Thymus (tissue), 11 donors: ENCODE measurements at regions not wholly inside any gene's neighbourhood (a gene's known extent, or its start where the extent isn't known, plus 50 kb on each side); places are given as distances from the start of the nearest gene placed in this dataset.

Experiments used
- DNase-seq, 9 donors: peaks; one replicate each; pipeline ENCODE4 v3.0.0-alpha.2; 2013; ENCODE audit warnings: low spot score in 9 of 9, low read depth in 6 of 9, missing footprints in 1 of 9
- H3K27ac ChIP-seq, 2 donors: one replicate each; pipeline ENCODE4 v1.5.1; 2013; ENCODE audit warnings: control low read depth in 1 of 2, low read depth in 1 of 2, low read length in 1 of 2, mild to moderate bottlenecking in 1 of 2, moderate library complexity in 1 of 2
- H3K27me3 ChIP-seq, 2 donors: one replicate each; pipeline ENCODE4 v1.5.1; 2013; ENCODE audit warnings: low read length in 1 of 2; ENCODE audit not compliant: control insufficient read depth in 2 of 2, insufficient read depth in 1 of 2
- H3K36me3 ChIP-seq, 2 donors: one replicate each; pipeline ENCODE4 v1.5.1; 2013; ENCODE audit warnings: low read length in 1 of 2, mild to moderate bottlenecking in 1 of 2, moderate library complexity in 1 of 2; ENCODE audit not compliant: control insufficient read depth in 2 of 2, insufficient read depth in 2 of 2
- H3K4me1 ChIP-seq, 2 donors: one replicate each; pipeline ENCODE4 v1.5.1; 2013; ENCODE audit warnings: low read length in 2 of 2; ENCODE audit not compliant: control insufficient read depth in 2 of 2, insufficient read depth in 2 of 2
- H3K4me3 ChIP-seq, 2 donors: one replicate each; pipeline ENCODE4 v1.5.1; 2013; ENCODE audit warnings: low read length in 2 of 2, control low read depth in 1 of 2, mild to moderate bottlenecking in 1 of 2
- H3K9me3 ChIP-seq, 2 donors: one replicate each; pipeline ENCODE4 v1.5.1; 2013; ENCODE audit warnings: low read length in 1 of 2, mild to moderate bottlenecking in 1 of 2; ENCODE audit not compliant: control insufficient read depth in 2 of 2, insufficient read depth in 1 of 2
- WGBS: extraction: QIAGEN DNeasy Blood & Tissue Kit; methylation state at CpG from one replicate; pipeline ENCODE4 v1.1.7; 2013; 5-methylcytosine and 5-hydroxymethylcytosine counted together
- donor health status: healthy.

GRCh38 chr1:222457513-222457912 lies 90.4 kb downstream of the HHIPL2 start:
- H3K4me1 ChIP-seq, result peaks cover 0 to 8% of the 10 kb centered on the region in 2 donors
- H3K9me3 ChIP-seq, result peaks cover 0 to 5% of the 10 kb centered on the region in 2 donors
- H3K36me3 ChIP-seq, result no peaks in the 10 kb centered on the region
- no peaks in the 10 kb centered on the region for H3K27me3 ChIP-seq
- no peak overlapping the region for H3K4me3 ChIP-seq
- no peak overlapping the region for H3K27ac ChIP-seq
- 96% methylated on average over 1 of the region's 1 CpG for WGBS
- no peak for DNase-seq

- Histone ChIP-seq H3K27me3 (no peaks in the 10 kb centered on the region), H3K4me3 (no peak overlapping the region), H3K9me3 (peaks cover 0 to 5% of the 10 kb centered on the region in 2 donors), H3K27ac (no peak overlapping the region), H3K4me1 (peaks cover 0 to 8% of the 10 kb centered on the region in 2 donors), H3K36me3 (no peaks in the 10 kb centered on the region)
- no peak for DNase-seq
- WGBS, result 97% methylated on average over 1 of the region's 1 CpG
Measured at GRCh38 chr1:222457084-222457483, 90.8 kb downstream of the HHIPL2 start.

- H3K4me3 ChIP-seq, result no peak overlapping the region
- peak; percentile 64 to 91 (median 77) for DNase-seq
- 7% methylated on average over 16 of the region's 16 CpGs for WGBS
- no peak overlapping the region for H3K27ac ChIP-seq
- H3K27me3 ChIP-seq, result no peaks in the 10 kb centered on the region
- H3K9me3 ChIP-seq, result peaks cover 0 to 5% of the 10 kb centered on the region in 2 donors
- H3K4me1 ChIP-seq, result peaks cover 0 to 8% of the 10 kb centered on the region in 2 donors
- no peaks in the 10 kb centered on the region for H3K36me3 ChIP-seq
Measured at GRCh38 chr1:222455188-222455879, 92.6 kb downstream of the HHIPL2 start.

- H3K27ac ChIP-seq, result no peak overlapping the region
- no peak for DNase-seq
- H3K36me3 ChIP-seq, result no peaks in the 10 kb centered on the region
- H3K27me3 ChIP-seq, result no peaks in the 10 kb centered on the region
- 71% methylated on average over 13 of the region's 13 CpGs for WGBS
- H3K9me3 ChIP-seq, result peaks cover 0 to 5% of the 10 kb centered on the region in 2 donors
- H3K4me1 ChIP-seq, result peaks cover 0 to 8% of the 10 kb centered on the region in 2 donors
- no peak overlapping the region for H3K4me3 ChIP-seq
Measured at GRCh38 chr1:222454782-222455181, 93.1 kb downstream of the HHIPL2 start.

- 96% methylated on average over 5 of the region's 5 CpGs for WGBS
- no peak overlapping the region for H3K27ac ChIP-seq
- H3K27me3 ChIP-seq, result no peaks in the 10 kb centered on the region
- H3K4me1 ChIP-seq, result peaks cover 0 to 8% of the 10 kb centered on the region in 2 donors
- DNase-seq, result no peak
- no peak overlapping the region for H3K4me3 ChIP-seq
- no peaks in the 10 kb centered on the region for H3K36me3 ChIP-seq
- peaks cover 0 to 5% of the 10 kb centered on the region in 2 donors for H3K9me3 ChIP-seq
Measured at GRCh38 chr1:222454186-222454585, 93.7 kb downstream of the HHIPL2 start.

GRCh38 chr1:222452031-222452430 lies 95.9 kb downstream of the HHIPL2 start:
- Histone ChIP-seq H3K27me3 (no peaks in the 10 kb centered on the region), H3K36me3 (no peaks in the 10 kb centered on the region), H3K27ac (no peak overlapping the region), H3K4me3 (no peak overlapping the region), H3K4me1 (peaks cover 0 to 8% of the 10 kb centered on the region in 2 donors), H3K9me3 (no peaks in the 10 kb centered on the region)
- WGBS, result 74% methylated on average over 3 of the region's 3 CpGs
- no peak for DNase-seq

- Histone ChIP-seq H3K4me3 (no peak overlapping the region), H3K36me3 (no peaks in the 10 kb centered on the region), H3K27ac (no peak overlapping the region), H3K4me1 (no peaks in the 10 kb centered on the region), H3K27me3 (no peaks in the 10 kb centered on the region), H3K9me3 (no peaks in the 10 kb centered on the region)
- 19% methylated on average over 2 of the region's 2 CpGs for WGBS
- peak in 1 of 9 donors; percentile 19 for DNase-seq
Measured at GRCh38 chr1:222443566-222443965, 104.3 kb downstream of the HHIPL2 start.

- no peaks in the 10 kb centered on the region for H3K36me3 ChIP-seq
- H3K4me1 ChIP-seq, result no peaks in the 10 kb centered on the region
- WGBS, result 93% methylated on average over 5 of the region's 5 CpGs
- H3K9me3 ChIP-seq, result no peaks in the 10 kb centered on the region
- H3K27me3 ChIP-seq, result no peaks in the 10 kb centered on the region
- no peak overlapping the region for H3K4me3 ChIP-seq
- H3K27ac ChIP-seq, result no peak overlapping the region
- DNase-seq, result no peak
Measured at GRCh38 chr1:222441066-222441465, 106.8 kb downstream of the HHIPL2 start.

- no peak for DNase-seq
- Histone ChIP-seq H3K4me1 (peaks cover 0 to 9% of the 10 kb centered on the region in 2 donors), H3K27me3 (no peaks in the 10 kb centered on the region), H3K4me3 (no peak overlapping the region), H3K36me3 (no peaks in the 10 kb centered on the region), H3K9me3 (no peaks in the 10 kb centered on the region), H3K27ac (no peak overlapping the region)
- 94% methylated on average over 1 of the region's 1 CpG for WGBS
Measured at GRCh38 chr1:222424826-222425225, 123.1 kb downstream of the HHIPL2 start.
